Osteoblast (primary cell): ENCODE measurements at regions not wholly inside any gene's neighbourhood (a gene's known extent, or its start where the extent isn't known, plus 50 kb on each side); places are given as distances from the start of the nearest gene placed in this dataset.

Source experiments
- DNase-seq: peaks from one replicate; pipeline ENCODE4 v3.0.0; 2011; ENCODE audit warnings: low spot score, mixed read lengths; ENCODE audit not compliant: insufficient read length; ENCODE audit errors: missing footprints
- H2AFZ ChIP-seq: 2 replicates; pipeline ENCODE4 v1.6.0; 2011; ENCODE audit warnings: mild to moderate bottlenecking, low read length
- H3K27ac ChIP-seq: 2 replicates; pipeline ENCODE4 v1.5.1; 2011; ENCODE audit warnings: mild to moderate bottlenecking, low read depth, low read length, moderate library complexity
- H3K27me3 ChIP-seq: 2 replicates; pipeline ENCODE4 v1.6.0; 2012; ENCODE audit warnings: mild to moderate bottlenecking, control low read depth, inconsistent platforms, low read length, moderate library complexity; ENCODE audit not compliant: insufficient read depth
- H3K36me3 ChIP-seq: 2 replicates; pipeline ENCODE4 v1.5.1; 2011; ENCODE audit warnings: mild to moderate bottlenecking, low read length, control low read depth, moderate library complexity; ENCODE audit not compliant: insufficient read depth
- H3K4me1 ChIP-seq: 2 replicates; pipeline ENCODE4 v1.5.1; 2011; ENCODE audit warnings: mild to moderate bottlenecking, low read length, control low read depth, moderate library complexity; ENCODE audit not compliant: insufficient read depth
- H3K4me2 ChIP-seq: 2 replicates; pipeline ENCODE4 v1.6.0; 2011; ENCODE audit warnings: mild to moderate bottlenecking, low read length; ENCODE audit not compliant: insufficient read depth
- H3K4me3 ChIP-seq: fragments of 200-600 bp; sonication (generic); 3 replicates; pipeline ENCODE4 v1.5.1; 2012; ENCODE audit warnings: mild to moderate bottlenecking, low read length, inconsistent platforms; ENCODE audit not compliant: insufficient read depth
- H3K79me2 ChIP-seq: 2 replicates; pipeline ENCODE4 v1.6.0; 2012; ENCODE audit warnings: mild to moderate bottlenecking, low read length, control low read depth, inconsistent platforms; ENCODE audit not compliant: insufficient read depth
- H3K9me3 ChIP-seq: 2 replicates; pipeline ENCODE4 v1.5.1; 2011; ENCODE audit warnings: low read depth, low read length, control low read depth
- H4K20me1 ChIP-seq: 2 replicates; pipeline ENCODE4 v1.6.0; 2012; ENCODE audit warnings: mild to moderate bottlenecking, low read length, control low read depth; ENCODE audit not compliant: insufficient read depth
- TF ChIP-seq, protein P1 (sequence below): IDR thresholded peaks from 2 replicates; pipeline ENCODE4 v1.5.1; 2011; ENCODE audit warnings: mild to moderate bottlenecking, low read depth, low read length, moderate library complexity; ENCODE audit errors: extremely low read depth

DNA sequence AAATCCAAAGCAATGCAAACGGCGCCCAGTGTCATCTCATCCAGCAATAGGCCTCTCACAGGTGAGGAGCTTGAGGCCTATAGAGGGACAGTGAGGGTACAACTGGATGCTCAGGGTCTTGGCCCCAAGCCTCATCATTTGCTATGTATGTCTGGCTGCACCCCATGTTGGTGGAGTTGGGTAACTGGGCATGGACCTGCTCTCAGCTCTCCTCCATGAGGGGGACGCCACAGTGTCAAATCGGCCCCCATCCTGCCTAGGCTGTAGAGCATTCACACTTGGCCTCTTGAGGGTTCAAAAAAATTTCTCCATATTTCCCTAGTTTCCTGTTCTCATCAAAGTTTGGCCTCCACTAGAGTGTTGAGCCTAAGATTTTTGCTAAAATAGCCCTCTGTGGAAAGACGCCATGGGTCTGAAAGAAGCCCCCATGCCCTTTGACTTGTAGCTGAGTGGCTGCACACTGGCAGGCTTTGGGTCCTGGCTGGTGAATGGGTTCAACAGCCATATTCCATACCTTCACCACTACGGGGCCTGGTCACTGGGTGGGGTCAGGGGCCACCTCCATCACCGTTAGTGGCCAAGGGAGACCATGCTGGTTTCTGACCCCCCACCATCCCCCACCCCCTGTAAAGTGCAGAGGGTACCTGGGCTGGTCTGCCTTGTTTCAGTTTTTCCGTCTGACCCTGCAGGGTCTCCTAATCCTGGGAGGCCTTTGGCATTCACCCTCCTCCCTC is 132.3 kb upstream of the TBX20 start:
- no peaks in the 10 kb centered on the region for H3K9me3 ChIP-seq
- H3K4me2 ChIP-seq = no peak overlapping the region
- DNase-seq = no peak

DNA sequence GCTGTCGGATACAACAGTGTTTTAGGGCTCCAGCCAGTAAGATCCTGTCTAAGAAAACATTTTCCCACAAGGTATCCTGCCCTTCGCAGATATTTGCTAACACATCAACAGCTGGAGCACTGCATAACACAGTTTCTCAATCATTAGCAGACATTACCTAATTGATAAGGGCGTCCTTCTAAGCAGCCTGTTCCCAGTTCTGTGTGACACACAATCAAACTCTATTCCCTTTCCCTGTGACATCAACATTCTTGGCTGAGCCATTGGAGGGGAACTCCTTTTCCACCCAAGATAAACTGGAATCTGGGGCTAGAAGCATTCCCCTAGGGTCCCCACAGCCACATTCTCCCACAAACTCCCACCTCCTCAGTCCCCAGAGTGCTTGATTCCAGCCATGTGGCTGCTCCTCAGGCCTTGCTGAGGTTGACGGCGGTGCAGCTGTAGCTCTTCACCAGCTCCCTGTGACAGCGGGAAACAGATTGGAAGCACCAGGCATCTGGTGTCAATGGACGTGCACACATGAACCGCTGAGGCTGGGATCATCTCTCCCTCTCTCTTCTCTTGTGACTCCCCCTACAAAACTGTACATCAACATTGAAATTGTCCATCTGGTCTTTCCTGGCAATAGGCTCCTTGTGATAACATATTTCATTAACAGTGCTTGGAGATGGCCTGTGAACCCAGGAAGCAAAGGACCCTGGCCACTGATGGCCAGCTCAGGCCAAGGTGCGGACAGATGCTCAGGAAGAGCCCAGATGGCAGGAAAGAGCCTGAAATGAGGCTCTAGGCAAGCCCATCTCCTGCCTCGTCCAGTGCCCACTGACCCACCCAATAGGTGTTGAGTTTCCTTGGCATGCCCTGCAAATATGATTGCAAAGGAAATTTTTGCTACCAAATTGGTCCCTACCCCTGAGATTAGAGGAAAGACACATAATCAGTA is 131.1 kb upstream of the TBX20 start:
- Histone ChIP-seq H4K20me1 (no peaks in the 10 kb centered on the region), H3K4me1 (no peaks in the 10 kb centered on the region), H3K79me2 (no peaks in the 10 kb centered on the region), H3K27ac (no peak overlapping the region), H3K4me2 (no peak overlapping the region), H3K4me3 (no peak overlapping the region), H3K9me3 (no peaks in the 10 kb centered on the region), H3K27me3 (no peaks in the 10 kb centered on the region), H2AFZ (no peak overlapping the region), H3K36me3 (no peaks in the 10 kb centered on the region)
- DNase-seq = no peak
- TF ChIP-seq, protein P1, sequence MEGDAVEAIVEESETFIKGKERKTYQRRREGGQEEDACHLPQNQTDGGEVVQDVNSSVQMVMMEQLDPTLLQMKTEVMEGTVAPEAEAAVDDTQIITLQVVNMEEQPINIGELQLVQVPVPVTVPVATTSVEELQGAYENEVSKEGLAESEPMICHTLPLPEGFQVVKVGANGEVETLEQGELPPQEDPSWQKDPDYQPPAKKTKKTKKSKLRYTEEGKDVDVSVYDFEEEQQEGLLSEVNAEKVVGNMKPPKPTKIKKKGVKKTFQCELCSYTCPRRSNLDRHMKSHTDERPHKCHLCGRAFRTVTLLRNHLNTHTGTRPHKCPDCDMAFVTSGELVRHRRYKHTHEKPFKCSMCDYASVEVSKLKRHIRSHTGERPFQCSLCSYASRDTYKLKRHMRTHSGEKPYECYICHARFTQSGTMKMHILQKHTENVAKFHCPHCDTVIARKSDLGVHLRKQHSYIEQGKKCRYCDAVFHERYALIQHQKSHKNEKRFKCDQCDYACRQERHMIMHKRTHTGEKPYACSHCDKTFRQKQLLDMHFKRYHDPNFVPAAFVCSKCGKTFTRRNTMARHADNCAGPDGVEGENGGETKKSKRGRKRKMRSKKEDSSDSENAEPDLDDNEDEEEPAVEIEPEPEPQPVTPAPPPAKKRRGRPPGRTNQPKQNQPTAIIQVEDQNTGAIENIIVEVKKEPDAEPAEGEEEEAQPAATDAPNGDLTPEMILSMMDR = no peak

More for the DNA sequence above, 132.3 kb upstream of the TBX20 start:
- Histone ChIP-seq H3K36me3 (no peaks in the 10 kb centered on the region), H3K27me3 (no peaks in the 10 kb centered on the region), H2AFZ (no peak overlapping the region), H3K4me3 (no peak overlapping the region), H3K4me1 (no peaks in the 10 kb centered on the region), H3K79me2 (no peaks in the 10 kb centered on the region), H3K27ac (no peak overlapping the region), H4K20me1 (no peaks in the 10 kb centered on the region)
- TF ChIP-seq, protein P1 = no peak

DNA sequence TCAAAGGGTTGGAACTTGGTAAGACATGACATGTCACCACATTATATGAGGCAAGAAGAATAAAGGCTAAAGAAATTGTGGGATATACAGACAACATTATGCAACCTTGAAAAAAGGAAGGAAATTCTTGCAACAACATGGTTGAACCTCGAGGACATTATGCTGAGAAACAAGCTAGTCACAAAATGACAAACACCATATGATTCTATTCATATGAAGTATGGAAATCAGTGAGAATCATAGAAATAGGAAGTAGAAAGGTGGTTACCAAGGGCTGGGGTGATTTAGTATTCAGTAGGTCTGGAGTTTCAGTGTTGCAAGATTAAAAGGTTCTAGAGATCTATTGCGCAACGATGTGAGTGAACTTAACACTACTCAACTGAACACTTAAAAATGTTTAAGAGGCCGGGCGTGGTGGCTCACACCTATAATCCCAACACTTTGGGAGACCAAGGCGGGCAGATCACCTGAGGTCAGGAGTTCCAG is 126.9 kb upstream of the TBX20 start:
- Histone ChIP-seq H3K4me2 (no peak overlapping the region), H3K27ac (no peak overlapping the region), H4K20me1 (no peaks in the 10 kb centered on the region), H3K9me3 (no peaks in the 10 kb centered on the region), H3K27me3 (no peaks in the 10 kb centered on the region), H3K36me3 (no peaks in the 10 kb centered on the region), H3K79me2 (no peaks in the 10 kb centered on the region), H3K4me3 (no peak overlapping the region), H3K4me1 (no peaks in the 10 kb centered on the region), H2AFZ (no peak overlapping the region)
- TF ChIP-seq, protein P1 = no peak
- DNase-seq = no peak

DNA sequence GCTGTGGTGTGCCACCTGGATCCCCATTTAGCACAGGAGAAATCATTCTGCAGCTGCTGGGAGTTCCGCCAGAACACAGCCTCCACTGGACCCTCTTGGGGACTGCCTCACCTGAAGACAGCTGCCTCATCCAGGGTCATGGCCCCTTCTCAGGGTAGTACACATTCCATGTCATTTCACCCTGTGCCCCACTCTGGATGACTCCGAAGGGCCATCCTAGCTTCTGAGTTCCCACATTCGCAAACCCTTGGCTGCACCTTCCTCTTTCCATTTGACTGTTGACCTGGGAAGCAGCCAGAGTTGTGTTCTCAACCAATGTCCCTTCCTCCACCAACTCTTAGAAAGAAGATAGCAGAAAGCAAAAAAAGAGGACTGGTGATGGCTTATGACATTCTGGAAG is 125.6 kb upstream of the TBX20 start:
- H4K20me1 ChIP-seq = no peaks in the 10 kb centered on the region
- no peak overlapping the region for H2AFZ ChIP-seq
- H3K4me2 ChIP-seq = no peak overlapping the region
- H3K36me3 ChIP-seq = no peaks in the 10 kb centered on the region
- DNase-seq = no peak
- H3K4me1 ChIP-seq = no peaks in the 10 kb centered on the region
- TF ChIP-seq, protein P1 = no peak
- no peak overlapping the region for H3K4me3 ChIP-seq
- no peaks in the 10 kb centered on the region for H3K27me3 ChIP-seq
- no peaks in the 10 kb centered on the region for H3K9me3 ChIP-seq
- no peaks in the 10 kb centered on the region for H3K79me2 ChIP-seq
- H3K27ac ChIP-seq = no peak overlapping the region
